ENCODE measurements at regions not wholly inside any gene's neighbourhood (a gene's known extent, or its start where the extent isn't known, plus 50 kb on each side); places are given as distances from the start of the nearest gene placed in this dataset.
"Not testable (repeated sequence)": the region's sequence is repeated elsewhere in the genome, so short reads cannot be mapped to it uniquely, and the experiment has no call there.

- intact Hi-C loops (cut with micrococcal nuclease), result no loop called here
- Mint-ChIP-seq H3K27me3 (ENCODE audit: low read depth) (peaks cover 2% of the 10 kb centered on the region), H3K27ac (no peak overlapping the region), H3K4me1 (ENCODE audit: low read depth) (no peaks in the 10 kb centered on the region), H3K9me3 (peaks cover 21% of the 10 kb centered on the region), H3K36me3 (ENCODE audit: low read depth) (no peaks in the 10 kb centered on the region), H3K4me3 (no peak overlapping the region)
- no peak for DNase-seq
- CTCF ChIA-PET, result no interaction called here
Observed at GRCh38 chr10:125249948-125250347, 89.6 kb upstream of the CTBP2 start.

- CTCF ChIA-PET, result no interaction called here
- DNase-seq, result no peak
- H3K4me3 Mint-ChIP-seq, result no peak overlapping the region
- peaks cover 2% of the 10 kb centered on the region for H3K27me3 Mint-ChIP-seq (ENCODE audit: low read depth)
- intact Hi-C loops (cut with micrococcal nuclease), result no loop called here
- H3K4me1 Mint-ChIP-seq (ENCODE audit: low read depth), result no peaks in the 10 kb centered on the region
- peaks cover 18% of the 10 kb centered on the region for H3K9me3 Mint-ChIP-seq
- no peak overlapping the region for H3K27ac Mint-ChIP-seq
- H3K36me3 Mint-ChIP-seq (ENCODE audit: low read depth), result no peaks in the 10 kb centered on the region
Observed at GRCh38 chr10:125248489-125248888, 88.1 kb upstream of the CTBP2 start.

- peaks cover 14% of the 10 kb centered on the region for H3K9me3 Mint-ChIP-seq
- CTCF ChIA-PET, result no interaction called here
- H3K4me3 Mint-ChIP-seq, result no peak overlapping the region
- H3K27me3 Mint-ChIP-seq (ENCODE audit: low read depth), result peaks cover 2% of the 10 kb centered on the region
- H3K27ac Mint-ChIP-seq, result no peak overlapping the region
- H3K36me3 Mint-ChIP-seq (ENCODE audit: low read depth), result no peaks in the 10 kb centered on the region
- intact Hi-C loops (cut with micrococcal nuclease), result no loop called here
- no peaks in the 10 kb centered on the region for H3K4me1 Mint-ChIP-seq (ENCODE audit: low read depth)
- no peak for DNase-seq
Observed at GRCh38 chr10:125247576-125247975, 87.2 kb upstream of the CTBP2 start.

GRCh38 chr10:125243532-125244253 is 83.3 kb upstream of the CTBP2 start:
- no peak for DNase-seq
- intact Hi-C loops (cut with micrococcal nuclease), result no loop called here
- Mint-ChIP-seq H3K36me3 (ENCODE audit: low read depth) (no peaks in the 10 kb centered on the region), H3K4me3 (no peak overlapping the region), H3K27ac (no peak overlapping the region), H3K27me3 (ENCODE audit: low read depth) (peaks cover 1% of the 10 kb centered on the region), H3K9me3 (peaks cover 3% of the 10 kb centered on the region), H3K4me1 (ENCODE audit: low read depth) (no peaks in the 10 kb centered on the region)
- CTCF ChIA-PET, result no interaction called here

- CTCF ChIA-PET, result no interaction called here
- Mint-ChIP-seq H3K4me1 (ENCODE audit: low read depth) (no peaks in the 10 kb centered on the region), H3K9me3 (peaks cover 11% of the 10 kb centered on the region), H3K4me3 (no peak overlapping the region), H3K36me3 (ENCODE audit: low read depth) (no peaks in the 10 kb centered on the region), H3K27me3 (ENCODE audit: low read depth) (no peaks in the 10 kb centered on the region), H3K27ac (no peak overlapping the region)
- intact Hi-C loops (cut with micrococcal nuclease), result no loop called here
- no peak for DNase-seq
Observed at GRCh38 chr10:125238682-125239081, 78.3 kb upstream of the CTBP2 start.

- H3K9me3 Mint-ChIP-seq, result peaks cover 11% of the 10 kb centered on the region
- H3K27me3 Mint-ChIP-seq (ENCODE audit: low read depth), result no peaks in the 10 kb centered on the region
- no peak overlapping the region for H3K4me3 Mint-ChIP-seq
- no peaks in the 10 kb centered on the region for H3K4me1 Mint-ChIP-seq (ENCODE audit: low read depth)
- CTCF ChIA-PET, result no interaction called here
- intact Hi-C loops (cut with micrococcal nuclease), result no loop called here
- no peak overlapping the region for H3K27ac Mint-ChIP-seq
- no peak for DNase-seq
- H3K36me3 Mint-ChIP-seq (ENCODE audit: low read depth), result no peaks in the 10 kb centered on the region
Observed at GRCh38 chr10:125236091-125236490, 75.7 kb upstream of the CTBP2 start.

GRCh38 chr10:125235093-125236069 is 75.0 kb upstream of the CTBP2 start:
- Mint-ChIP-seq H3K36me3 (ENCODE audit: low read depth) (no peaks in the 10 kb centered on the region), H3K9me3 (peaks cover 11% of the 10 kb centered on the region), H3K4me1 (ENCODE audit: low read depth) (no peaks in the 10 kb centered on the region), H3K4me3 (no peak overlapping the region), H3K27ac (no peak overlapping the region), H3K27me3 (ENCODE audit: low read depth) (no peaks in the 10 kb centered on the region)
- CTCF ChIA-PET, result no interaction called here
- no peak for DNase-seq
- intact Hi-C loops (cut with micrococcal nuclease), result no loop called here

GRCh38 chr10:125234576-125234975 is 74.2 kb upstream of the CTBP2 start:
- H3K36me3 Mint-ChIP-seq (ENCODE audit: low read depth); H3K27me3 Mint-ChIP-seq (ENCODE audit: low read depth); H3K27ac Mint-ChIP-seq; DNase-seq; CTCF ChIA-PET; H3K4me1 Mint-ChIP-seq (ENCODE audit: low read depth); intact Hi-C loops (cut with micrococcal nuclease); H3K4me3 Mint-ChIP-seq: not testable (repeated sequence)
- peaks cover 11% of the 10 kb centered on the region for H3K9me3 Mint-ChIP-seq

- no peaks in the 10 kb centered on the region for H3K27me3 Mint-ChIP-seq (ENCODE audit: low read depth)
- DNase-seq, result no peak
- H3K9me3 Mint-ChIP-seq, result peaks cover 8% of the 10 kb centered on the region
- intact Hi-C loops (cut with micrococcal nuclease), result no loop called here
- no peak overlapping the region for H3K4me3 Mint-ChIP-seq
- H3K4me1 Mint-ChIP-seq (ENCODE audit: low read depth), result no peaks in the 10 kb centered on the region
- H3K36me3 Mint-ChIP-seq (ENCODE audit: low read depth), result no peaks in the 10 kb centered on the region
- no peak overlapping the region for H3K27ac Mint-ChIP-seq
- CTCF ChIA-PET, result no interaction called here
Observed at GRCh38 chr10:125233726-125234125, 73.4 kb upstream of the CTBP2 start.

- Mint-ChIP-seq H3K9me3 (no peaks in the 10 kb centered on the region), H3K36me3 (ENCODE audit: low read depth) (no peaks in the 10 kb centered on the region), H3K4me3 (no peak overlapping the region), H3K4me1 (ENCODE audit: low read depth) (no peaks in the 10 kb centered on the region), H3K27me3 (ENCODE audit: low read depth) (no peaks in the 10 kb centered on the region), H3K27ac (no peak overlapping the region)
- no peak for DNase-seq
- CTCF ChIA-PET, result no interaction called here
- intact Hi-C loops (cut with micrococcal nuclease), result no loop called here
Observed at GRCh38 chr10:125232841-125233240, 72.5 kb upstream of the CTBP2 start.

- Mint-ChIP-seq H3K4me1 (ENCODE audit: low read depth) (no peaks in the 10 kb centered on the region), H3K27ac (no peak overlapping the region), H3K36me3 (ENCODE audit: low read depth) (no peaks in the 10 kb centered on the region), H3K9me3 (peaks cover 4% of the 10 kb centered on the region), H3K4me3 (no peak overlapping the region), H3K27me3 (ENCODE audit: low read depth) (no peaks in the 10 kb centered on the region)
- intact Hi-C loops (cut with micrococcal nuclease), result no loop called here
- no peak for DNase-seq
- CTCF ChIA-PET, result no interaction called here
Observed at GRCh38 chr10:125231813-125232475, 71.6 kb upstream of the CTBP2 start.

GRCh38 chr10:125231116-125231812 is 70.9 kb upstream of the CTBP2 start:
- no peaks in the 10 kb centered on the region for H3K27me3 Mint-ChIP-seq (ENCODE audit: low read depth)
- intact Hi-C loops (cut with micrococcal nuclease), result no loop called here
- H3K9me3 Mint-ChIP-seq, result peaks cover 4% of the 10 kb centered on the region
- H3K4me3 Mint-ChIP-seq, result no peak overlapping the region
- H3K4me1 Mint-ChIP-seq (ENCODE audit: low read depth), result no peaks in the 10 kb centered on the region
- CTCF ChIA-PET, result no interaction called here
- DNase-seq, result no peak
- H3K36me3 Mint-ChIP-seq (ENCODE audit: low read depth), result no peaks in the 10 kb centered on the region
- no peak overlapping the region for H3K27ac Mint-ChIP-seq
